Amniotic stem cell (primary cell): ENCODE measurements at regions not wholly inside any gene's neighbourhood (a gene's known extent, or its start where the extent isn't known, plus 50 kb on each side); places are given as distances from the start of the nearest gene placed in this dataset.
"Not testable (repeated sequence)": the region's sequence is repeated elsewhere in the genome, so short reads cannot be mapped to it uniquely, and the experiment has no call there.

Source experiments
- DNase-seq: peaks from one replicate; lab custom pipeline; 2025; lab: John Stamatoyannopoulos, UW

DNA sequence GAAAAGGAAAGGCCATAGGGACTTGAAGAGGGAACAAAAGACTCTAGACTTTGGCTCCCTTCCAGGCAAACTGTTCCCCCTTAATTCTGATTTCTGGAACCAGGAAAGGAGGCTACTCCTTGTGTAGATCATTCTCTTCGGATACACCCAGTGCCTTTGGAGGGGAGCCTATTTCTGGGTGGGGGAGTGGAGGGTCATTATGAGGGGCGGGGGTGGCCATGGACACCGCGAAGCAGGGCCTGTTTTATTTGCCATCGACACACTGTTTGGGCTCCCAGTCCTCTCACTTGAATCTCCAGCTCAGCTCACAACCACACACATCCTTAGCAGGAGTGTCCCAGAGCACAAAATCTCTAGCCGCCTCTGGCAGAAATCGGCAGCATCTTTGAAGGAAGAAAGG, 132.3 kb downstream of the PXDC1 start:
- no peak for DNase-seq

GRCh38 chr6:3618642-3619041, 132.9 kb downstream of the PXDC1 start:
- no peak for DNase-seq

- DNase-seq: no peak
Measured at GRCh38 chr6:3617681-3618311, 133.7 kb downstream of the PXDC1 start.

DNA sequence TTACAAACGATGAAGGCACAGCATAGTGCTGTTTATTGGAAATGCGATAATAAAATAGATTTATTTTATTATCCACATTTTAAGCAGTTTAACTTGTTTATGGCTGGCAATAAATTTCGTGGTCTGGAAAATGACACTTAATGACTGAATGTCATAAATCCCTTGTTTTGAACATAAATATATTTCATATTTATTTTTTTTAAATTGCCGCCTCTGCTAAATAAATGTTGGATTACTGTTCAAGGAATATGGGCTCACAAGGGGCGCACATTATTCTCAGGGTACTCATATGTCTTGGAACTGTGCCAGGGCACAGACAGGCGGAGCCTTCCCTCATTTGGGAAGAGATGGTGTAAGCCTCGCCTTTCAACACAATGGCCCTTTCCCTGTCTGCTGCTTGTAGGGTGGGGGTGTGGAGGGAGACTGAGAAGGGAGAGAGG, 134.3 kb downstream of the PXDC1 start:
- DNase-seq: no peak

DNA sequence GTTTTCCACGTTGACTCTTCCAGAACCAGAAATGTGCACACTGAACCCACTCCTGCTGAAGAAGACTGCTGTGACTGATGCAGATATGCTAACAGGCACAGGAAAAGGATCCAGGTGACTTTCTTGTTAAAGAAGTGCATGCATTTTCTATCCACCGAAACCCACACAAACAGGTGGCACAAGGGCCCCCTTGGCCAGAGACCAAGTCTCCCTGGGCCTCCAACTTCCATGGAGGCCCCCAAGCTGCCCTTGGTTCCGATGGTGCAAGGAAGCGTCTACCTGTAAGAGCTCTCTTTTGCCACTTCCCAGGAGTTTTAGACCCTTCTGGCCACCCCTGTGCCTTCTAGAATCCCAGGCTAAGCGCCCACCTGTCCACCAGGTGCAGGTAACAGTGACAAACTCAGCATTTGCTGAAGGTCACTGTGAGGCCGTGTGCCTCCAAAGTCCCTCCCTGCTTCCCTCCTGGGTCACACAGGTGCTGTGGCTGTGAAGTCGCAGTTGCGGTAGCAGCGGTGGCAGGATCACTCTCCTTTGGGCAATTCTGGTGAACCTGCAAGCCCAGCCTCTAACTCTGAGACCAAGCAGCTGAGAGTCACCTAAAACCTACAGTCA, 134.8 kb downstream of the PXDC1 start:
- no peak for DNase-seq

DNA sequence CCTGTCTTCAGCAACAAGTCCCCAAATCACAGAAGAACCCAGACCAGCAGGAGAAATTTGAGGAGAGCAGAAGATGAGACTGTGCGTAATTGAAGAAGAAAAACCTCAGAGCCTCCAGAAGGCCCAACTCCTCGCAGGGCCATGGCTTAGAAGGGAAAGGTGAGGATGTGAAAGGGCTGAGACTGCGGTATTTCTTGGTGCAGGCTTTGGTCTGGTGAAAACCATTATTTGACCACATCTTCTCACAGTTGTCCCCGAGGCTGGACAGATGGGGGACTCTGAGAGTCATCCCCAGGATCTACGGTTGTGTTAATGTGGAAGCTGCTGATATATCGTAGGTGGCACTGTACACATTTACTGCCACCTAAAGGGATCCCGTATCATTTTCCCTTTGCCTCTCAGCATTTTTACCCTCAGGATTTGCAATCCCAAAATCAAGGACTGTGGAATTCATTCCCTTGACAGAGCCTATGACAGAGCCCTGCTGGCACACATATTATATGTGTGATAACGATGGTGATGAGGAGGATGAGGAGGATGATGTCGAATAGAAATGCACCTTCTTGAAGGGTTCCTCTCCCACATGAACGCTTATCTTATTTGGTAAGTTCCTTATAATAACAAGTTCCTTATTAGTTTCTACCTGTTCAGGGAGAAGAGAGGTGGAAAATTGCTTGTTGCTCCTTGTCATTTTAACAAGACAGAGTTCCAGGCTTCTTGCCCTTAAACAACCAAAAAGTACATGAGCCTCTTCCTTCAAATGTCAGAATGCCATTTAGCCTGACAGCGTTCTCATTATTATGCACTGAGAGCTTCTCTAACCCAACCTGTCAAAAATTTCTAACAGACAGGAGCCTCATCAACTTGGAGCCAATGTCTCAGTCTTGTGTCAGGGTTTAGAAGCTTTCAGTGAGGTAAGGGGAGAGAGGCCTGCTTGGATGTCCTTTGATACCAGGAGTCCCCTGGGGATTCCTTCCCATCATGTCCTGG, 135.8 kb downstream of the PXDC1 start:
- DNase-seq: no peak

DNA sequence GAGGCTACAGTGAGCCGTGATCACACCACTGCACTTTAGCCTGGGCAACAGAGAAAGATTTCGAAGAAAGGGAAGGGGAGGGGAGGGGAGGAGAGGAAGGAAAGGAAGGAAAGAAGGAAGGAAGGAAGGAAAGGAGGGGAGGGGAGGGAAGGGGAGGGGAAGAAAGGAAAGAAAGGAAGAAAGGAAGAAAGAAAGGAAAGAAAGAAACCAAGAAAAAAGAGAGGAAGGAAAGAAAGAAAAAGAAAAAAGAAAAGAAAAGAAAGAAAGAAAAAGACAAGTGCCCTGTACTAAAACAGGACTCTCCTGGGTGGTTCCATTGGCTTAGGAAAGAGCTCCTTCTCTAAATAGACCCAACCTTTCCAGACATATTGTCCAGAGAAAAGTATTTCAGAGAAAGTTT, 136.6 kb downstream of the PXDC1 start:
- DNase-seq: no peak

GRCh38 chr6:3613565-3613964, 137.9 kb downstream of the PXDC1 start:
- DNase-seq: not testable (repeated sequence)

DNA sequence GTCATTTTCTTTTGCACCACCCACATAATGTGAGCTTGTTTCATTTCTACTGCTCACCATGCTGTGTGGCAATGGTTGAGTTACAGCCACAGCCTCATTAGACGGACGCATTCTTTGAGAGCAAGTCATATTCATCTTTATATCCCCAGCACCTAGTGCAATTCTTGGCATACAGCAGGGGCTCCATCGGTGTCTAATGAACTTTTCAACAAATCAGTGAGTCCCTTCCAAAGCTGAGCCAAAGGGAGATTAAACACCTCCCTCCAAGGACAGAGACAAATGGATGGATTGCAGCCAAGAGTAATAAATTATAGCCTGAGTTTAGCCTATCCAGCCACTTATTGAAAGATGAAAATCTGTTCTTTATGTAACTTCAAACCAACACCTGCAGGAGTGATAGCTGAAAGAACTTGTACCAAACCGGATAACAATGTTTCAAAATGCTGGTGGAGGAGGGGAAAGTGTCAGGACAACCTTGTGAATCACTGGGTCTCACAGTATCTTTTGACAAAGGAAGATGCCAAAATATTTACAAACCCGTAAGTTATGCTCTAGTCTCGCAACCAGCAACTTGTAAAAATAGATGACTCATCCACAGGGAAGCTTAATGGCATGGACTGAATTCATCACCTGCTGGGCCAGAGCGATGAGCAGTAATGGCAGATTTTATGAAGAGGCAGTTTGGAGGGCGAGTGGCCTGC, 139.0 kb downstream of the PXDC1 start:
- peak; percentile 50 for DNase-seq

- no peak for DNase-seq
Measured at GRCh38 chr6:3610921-3611320, 140.6 kb downstream of the PXDC1 start.

DNA sequence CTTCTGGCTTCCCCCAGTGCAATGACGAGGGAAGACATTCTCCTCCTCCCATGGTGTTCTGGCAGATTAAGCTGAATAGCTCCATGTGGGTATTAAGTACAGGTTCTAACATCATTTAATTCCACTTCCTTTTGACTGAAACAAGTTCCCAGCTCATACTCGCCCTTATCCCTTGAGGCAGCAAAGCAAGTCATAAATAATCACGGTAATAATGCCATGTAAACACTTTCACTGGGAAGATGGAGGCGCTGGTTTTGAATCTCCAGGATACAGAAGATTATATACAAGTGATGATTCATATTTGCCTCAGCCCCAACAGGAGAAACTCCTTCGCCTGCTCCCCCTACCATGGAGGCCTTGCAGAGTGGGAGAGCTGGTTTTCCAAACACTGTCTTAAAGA, 141.3 kb downstream of the PXDC1 start:
- no peak for DNase-seq

DNA sequence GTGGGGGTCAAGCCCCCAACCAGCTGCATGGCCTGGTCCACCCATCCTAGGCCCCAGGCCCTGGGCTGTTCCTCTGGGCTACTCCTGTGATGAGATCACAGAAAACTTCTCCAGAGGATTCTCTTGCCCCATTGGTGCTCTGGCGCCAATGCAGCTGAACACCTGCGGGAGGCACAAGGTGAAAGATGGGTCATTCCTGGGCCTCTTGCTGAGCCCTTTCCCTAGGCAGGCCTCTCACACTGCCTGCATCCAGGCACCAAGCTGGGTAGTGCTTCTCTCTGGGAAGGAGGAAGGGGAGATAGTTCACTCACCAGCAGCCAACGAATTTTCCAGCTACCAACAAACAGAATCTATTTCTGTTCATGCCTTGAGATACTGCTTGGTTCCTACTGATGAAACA, 142.1 kb downstream of the PXDC1 start:
- no peak for DNase-seq

DNA sequence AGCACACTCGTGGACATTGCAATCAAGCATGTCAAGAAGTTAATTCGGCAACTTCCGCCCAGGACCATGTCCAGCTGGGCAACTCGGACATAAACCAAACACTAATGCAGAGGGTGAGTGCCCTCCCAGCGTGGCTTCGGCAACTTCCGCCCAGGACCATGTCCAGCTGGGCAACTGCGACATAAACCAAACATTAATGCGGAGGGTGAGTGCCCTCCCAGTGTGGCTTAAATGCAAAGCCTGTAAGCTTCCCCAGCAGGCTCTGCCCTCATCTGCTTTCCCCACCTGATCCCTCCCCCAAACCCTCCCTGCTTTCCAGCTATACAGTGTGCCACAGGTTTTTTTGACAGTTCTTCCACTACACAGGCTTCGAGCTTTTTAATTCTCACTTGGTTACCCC, 143.4 kb downstream of the PXDC1 start:
- no peak for DNase-seq

GRCh38 chr6:3607599-3607998, 143.9 kb downstream of the PXDC1 start:
- DNase-seq: no peak

DNA sequence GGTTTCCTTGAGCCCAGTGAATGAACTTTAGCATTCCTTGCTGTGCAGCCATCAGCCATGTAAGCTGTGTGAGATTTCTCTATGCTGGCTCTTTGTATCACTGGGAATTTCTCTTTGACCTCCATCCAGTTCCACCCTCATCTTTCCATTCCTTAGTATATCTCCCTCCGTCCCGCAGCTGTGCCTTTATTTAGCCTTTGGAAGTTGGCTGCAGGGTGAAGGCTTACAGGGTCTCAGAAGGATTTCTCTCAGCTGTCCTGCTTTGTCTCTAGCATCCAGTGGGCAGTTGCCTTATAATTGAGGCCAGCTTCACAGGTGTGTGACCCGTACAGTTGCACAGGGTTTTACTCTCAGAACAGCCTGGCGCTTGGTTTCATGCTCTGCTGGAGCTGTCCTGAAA, 144.3 kb downstream of the PXDC1 start:
- no peak for DNase-seq

GRCh38 chr6:3603340-3604130, 146.7 kb upstream of the SLC22A23 start:
- DNase-seq: no peak

GRCh38 chr6:3601570-3601969, 144.7 kb upstream of the SLC22A23 start:
- no peak for DNase-seq

- no peak for DNase-seq
Measured at GRCh38 chr6:3597500-3598064, 140.7 kb upstream of the SLC22A23 start.

- no peak for DNase-seq
Measured at GRCh38 chr6:3596766-3597165, 139.9 kb upstream of the SLC22A23 start.

GRCh38 chr6:3594201-3594600, 137.4 kb upstream of the SLC22A23 start:
- no peak for DNase-seq

DNA sequence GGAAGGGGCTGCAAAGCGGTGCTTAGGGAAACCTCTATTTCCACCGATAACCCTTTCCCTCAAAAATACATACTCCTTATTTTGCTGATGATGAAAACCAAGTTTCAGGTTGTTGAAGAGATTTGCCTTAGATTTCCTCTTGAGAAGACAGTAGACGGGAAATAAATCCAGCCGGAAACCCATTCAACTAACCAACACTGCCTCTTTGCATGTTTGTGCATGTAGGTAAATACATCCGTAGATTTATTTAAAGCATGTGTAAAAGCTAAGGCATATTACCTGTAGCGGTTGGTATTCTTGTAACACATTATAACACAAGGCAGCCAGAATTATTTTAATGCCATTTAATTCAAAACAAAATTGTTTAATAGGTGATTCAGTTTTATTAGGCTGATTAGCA, 136.3 kb upstream of the SLC22A23 start:
- DNase-seq: no peak
